T-helper 22 cell (primary cell): ENCODE measurements at regions not wholly inside any gene's neighbourhood (a gene's known extent, or its start where the extent isn't known, plus 50 kb on each side); places are given as distances from the start of the nearest gene placed in this dataset.
"Not testable (repeated sequence)": the region's sequence is repeated elsewhere in the genome, so short reads cannot be mapped to it uniquely, and the experiment has no call there.

ENCODE experiments used
- DNase-seq: peaks from one replicate; pipeline ENCODE4 v3.0.0-alpha.2; 2020; ENCODE audit warnings: low read depth

DNA sequence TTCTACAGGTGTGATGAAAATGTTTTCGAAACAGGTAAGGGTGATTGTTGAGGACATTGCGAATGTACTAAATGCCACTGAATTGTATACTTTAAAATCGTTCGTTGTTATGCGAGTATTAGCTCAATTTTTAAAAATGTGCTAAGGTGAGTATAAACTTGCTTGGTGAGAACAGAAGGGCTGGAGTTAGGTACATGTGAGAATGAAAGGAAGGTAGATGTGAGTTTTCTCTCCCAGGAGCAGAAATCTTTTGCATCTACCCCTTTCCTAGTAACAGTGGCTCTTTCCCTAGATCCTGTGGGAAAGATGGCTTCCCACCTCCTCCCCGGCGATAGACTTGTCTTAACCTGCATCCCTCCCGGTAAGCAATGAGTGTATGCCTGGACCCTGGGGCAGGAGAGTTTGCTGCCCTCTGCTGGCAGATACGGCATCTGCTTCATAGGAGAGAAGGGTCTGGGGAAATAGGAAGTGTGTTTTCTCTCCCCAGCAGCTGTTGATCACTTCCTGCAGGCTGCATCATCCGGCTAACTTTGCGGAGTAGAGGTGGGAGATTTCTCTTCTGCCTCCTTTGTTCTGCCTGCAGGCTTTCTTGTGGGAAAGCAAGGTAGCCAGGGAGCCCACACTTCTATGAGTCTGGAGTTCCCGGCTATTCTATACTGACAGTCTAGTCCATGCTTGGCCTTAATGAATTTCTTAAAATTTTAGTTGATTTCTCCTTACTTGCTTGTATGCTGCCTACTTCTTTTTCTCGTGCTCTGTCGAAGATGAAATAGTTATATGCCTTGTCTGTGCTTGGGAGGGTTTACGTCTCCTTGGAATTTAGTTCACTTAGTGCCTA is 373.3 kb upstream of the SEMA6A start:
- no peak for DNase-seq

DNA sequence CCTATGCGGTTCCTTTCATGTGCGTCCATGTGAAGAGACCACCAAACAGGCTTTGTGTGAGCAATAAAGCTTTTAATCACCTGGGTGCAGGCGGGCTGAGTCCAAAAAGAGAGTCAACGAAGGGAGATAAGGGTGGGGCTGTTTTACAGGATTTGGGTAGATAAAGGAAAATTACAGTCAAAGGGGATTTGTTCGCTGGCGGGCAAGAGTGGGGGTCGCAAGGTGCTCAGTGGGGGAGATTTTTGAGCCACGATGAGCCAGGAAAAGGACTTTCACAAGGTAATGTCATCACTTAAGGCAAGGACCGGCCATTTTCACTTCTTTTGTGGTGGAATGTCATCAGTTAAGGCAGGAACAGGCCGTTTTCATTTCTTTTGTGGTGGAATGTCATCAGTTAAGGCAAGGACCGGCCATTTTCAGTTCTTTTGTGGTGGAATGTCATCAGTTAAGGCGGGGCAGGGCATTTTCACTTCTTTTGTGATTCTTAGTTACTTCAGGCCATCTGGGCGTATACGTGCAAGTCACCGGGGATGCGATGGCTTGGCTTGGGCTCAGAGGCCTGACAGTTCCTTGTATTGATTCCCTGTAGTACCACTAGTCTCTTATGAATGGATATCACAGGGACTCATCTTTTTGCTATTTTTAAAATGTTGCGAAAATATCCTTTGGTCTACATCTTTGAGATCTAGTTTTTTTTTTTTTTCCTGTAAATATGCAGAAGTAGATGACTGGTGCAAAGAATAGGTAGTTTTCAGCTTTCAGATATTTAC is 371.2 kb upstream of the SEMA6A start:
- not testable (repeated sequence) for DNase-seq

- no peak for DNase-seq
These were observed 369.6 kb upstream of the SEMA6A start for GRCh38 chr5:116944183-116944582.

GRCh38 chr5:116942622-116943021 is 368.0 kb upstream of the SEMA6A start:
- DNase-seq = no peak

GRCh38 chr5:116939641-116940040 is 365.0 kb upstream of the SEMA6A start:
- no peak for DNase-seq

DNA sequence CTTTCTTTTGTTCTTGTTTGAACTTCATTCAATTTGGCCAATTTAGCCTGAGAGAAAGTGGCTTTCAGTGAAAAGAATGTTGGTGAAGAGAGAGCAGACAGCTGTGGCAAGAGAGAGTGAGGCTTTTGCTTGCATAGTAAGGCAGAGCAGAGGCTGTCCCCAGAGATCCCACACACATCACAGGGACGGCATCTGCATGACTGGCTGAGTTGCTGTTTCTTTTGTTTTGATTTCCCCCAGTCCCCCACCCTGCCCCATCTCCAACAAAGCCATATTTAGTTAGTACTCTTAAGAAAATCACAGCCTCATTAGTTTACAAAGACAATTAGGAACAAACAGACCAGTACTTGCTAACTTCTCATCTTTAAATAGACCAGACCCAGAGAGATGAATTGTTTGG is 363.9 kb upstream of the SEMA6A start:
- no peak for DNase-seq

- no peak for DNase-seq
These were observed 361.0 kb upstream of the SEMA6A start for GRCh38 chr5:116935561-116936162.

DNA sequence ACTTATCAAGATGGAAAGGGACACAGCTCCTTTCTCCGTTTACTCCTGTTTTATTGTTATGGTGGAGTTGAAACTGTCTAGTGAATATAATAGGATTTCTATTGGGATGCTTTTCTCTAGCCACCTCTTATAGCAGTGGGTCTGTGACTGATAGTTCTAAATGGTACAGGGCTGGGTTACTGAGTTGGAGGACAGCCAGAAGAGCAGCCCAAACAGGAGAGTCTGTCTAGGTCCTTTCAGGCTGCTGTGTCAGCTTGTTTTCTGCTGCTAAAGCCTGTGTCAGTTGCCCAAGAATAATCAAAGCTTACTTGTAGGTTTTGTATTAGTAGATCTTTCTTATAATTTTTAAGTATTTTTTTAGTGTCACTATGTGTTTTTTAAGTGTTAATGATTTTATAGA is 356.0 kb upstream of the SEMA6A start:
- DNase-seq = no peak

GRCh38 chr5:116923344-116923743 is 348.7 kb upstream of the SEMA6A start:
- DNase-seq = no peak

DNA sequence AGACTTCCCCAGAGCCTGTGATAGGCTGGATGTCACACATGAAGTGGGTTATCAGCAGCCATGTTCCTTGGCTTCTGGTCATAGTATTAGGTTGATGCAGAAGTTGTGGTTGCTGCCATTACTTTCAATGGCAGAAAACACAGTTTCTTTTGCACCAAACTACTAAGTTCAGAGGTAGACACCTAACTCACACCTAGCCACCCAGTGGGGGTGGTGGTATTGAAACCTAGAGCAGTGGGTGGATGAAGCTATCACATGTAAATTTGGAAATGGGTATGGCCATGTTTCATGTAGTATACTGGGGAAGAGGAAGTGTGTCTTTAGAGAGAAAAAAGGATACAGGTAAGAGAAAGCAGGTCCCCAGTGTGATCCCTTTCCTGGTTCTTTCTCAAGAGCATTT is 347.9 kb upstream of the SEMA6A start:
- DNase-seq = no peak

- DNase-seq = no peak
These were observed 340.4 kb upstream of the SEMA6A start for GRCh38 chr5:116914869-116915504.

DNA sequence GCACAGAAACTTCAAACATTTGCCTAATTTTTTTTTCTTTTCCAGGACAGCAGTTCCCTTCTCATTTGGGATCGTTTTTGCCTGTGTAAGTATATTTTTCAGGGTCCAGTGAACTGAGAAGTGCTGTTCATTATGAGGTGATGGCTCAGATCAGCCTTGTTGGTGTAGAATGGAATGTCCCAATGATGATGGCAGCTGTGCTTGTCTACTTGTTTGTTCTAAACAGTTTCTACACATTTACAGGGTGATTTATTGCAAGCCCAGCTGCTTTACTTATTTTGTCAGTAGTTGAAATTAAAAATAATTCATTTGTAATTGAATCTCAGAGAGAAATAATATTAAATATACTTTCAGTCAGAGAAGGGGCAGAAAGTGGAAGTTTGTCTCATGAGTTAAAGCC is 337.6 kb upstream of the SEMA6A start:
- DNase-seq = no peak

- no peak for DNase-seq
These were observed 336.5 kb upstream of the SEMA6A start for GRCh38 chr5:116911074-116911473.

DNA sequence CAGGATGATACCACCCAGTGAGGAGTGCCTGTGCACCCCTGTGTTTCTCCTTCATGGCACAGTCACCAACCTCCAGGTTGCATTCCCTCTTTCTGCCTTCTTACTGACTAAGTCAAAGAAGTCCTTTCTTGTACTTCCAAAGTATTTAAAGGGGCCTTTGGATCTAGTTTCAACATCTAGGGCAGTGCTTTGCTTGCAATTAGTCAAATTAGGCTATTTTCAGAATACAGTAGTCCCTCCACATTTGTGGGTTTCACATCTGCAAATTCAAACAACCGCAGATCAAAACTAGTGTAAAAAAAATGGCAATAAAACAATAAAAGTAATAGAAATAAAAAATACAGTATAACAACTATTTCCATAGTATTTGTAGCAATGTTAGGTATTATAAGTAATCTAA is 333.9 kb upstream of the SEMA6A start:
- DNase-seq = no peak

DNA sequence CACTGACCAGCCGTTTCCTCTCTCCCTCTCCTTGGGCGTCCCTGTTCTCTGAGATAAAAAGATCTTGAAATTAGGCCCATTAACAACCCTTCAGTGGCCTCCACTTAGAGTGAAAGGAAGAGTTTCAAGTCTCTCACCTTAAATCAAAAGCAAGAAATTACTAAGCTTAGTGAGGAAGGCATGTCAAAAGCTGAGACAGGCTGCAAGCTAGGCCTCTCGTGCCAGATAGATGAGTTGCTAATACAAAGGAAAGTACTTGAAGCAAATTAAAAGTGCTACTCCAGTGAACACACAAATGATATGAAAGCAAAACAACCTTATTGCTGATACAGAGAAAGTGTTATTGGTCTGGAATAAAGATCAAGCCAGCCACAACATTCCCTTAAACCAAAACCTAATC is 331.3 kb upstream of the SEMA6A start:
- no peak for DNase-seq

GRCh38 chr5:116900793-116901192 is 326.2 kb upstream of the SEMA6A start:
- no peak for DNase-seq

GRCh38 chr5:116898917-116899316 is 324.3 kb upstream of the SEMA6A start:
- no peak for DNase-seq

- DNase-seq = no peak
These were observed 322.7 kb upstream of the SEMA6A start for GRCh38 chr5:116897291-116897690.

DNA sequence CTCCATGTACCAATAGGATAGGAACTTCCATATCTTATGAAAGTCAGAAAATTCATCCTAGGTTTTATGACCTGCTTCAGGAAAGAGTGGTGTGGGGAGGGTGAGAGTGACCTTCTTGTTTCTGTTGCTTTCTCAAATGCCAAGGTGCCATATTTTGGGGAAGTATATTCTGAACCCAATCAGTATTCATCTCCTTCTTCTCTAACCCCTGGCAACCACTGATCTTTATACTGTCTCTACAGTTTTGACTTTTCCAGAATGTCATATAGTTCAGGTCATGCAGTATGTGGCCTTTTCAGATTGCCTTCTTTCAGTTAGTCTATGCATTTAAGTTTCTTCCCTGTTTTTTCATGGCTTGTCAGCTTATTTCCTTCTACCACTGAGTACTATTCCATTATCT is 321.4 kb upstream of the SEMA6A start:
- no peak for DNase-seq

DNA sequence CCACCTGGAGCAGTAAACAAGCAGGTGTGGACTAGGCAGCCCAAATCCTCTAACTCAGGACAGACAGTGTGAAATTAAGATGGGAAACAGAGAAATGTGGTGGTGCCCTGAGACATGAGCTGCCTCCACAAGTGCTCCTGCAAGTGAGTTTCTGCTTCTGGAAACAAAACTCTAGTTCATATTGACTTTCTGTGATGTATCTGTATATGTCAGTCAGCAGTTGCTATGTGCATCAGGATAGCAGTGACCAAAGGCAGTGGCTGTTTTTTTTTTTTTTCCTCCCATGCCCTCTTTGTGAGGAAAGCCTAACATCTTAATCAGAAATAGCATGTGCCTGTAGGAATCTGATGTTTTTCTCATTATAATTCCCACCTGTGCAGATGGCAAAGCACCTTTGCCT is 318.4 kb upstream of the SEMA6A start:
- no peak for DNase-seq

DNA sequence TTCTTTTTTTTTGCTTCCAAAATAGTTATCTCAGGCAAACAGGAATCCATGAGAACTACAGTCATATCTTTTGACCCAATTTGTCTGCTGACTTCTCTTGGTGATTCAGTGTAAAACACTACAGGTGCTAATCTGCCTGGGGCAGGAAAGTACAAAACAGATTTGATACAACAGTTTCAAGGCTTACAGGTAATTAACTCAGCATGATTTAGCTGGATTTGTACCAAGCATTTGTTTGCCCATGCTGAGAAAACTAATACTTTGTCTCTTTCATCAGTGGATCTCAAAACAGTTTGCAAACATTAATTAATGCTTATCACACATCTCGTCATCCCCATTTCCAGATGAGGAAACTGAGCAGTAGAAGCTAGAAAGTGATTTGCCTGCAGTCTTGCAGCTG is 312.5 kb upstream of the SEMA6A start:
- no peak for DNase-seq

GRCh38 chr5:116885825-116886224 is 311.2 kb upstream of the SEMA6A start:
- DNase-seq = no peak

DNA sequence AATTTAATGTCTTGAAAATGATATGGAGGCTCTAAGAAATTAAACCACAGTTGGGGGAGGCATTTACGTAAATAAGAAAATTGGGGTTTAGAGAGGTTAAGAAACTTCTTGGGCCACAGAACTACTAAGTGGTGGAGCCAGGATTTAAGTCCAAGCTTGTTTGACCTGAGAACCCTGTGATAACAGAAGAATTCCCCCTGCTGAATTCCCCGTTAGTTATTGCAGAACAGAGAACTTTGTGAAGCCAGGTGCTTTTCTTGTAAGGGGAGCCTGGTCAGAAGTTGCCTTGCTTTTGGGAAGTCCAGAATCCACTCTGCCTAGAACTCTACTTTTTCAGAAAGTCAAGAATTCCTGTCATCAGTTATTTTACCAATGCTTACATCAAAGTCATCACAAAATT is 309.3 kb upstream of the SEMA6A start:
- no peak for DNase-seq
